ENCODE measurements at regions not wholly inside any gene's neighbourhood (a gene's known extent, or its start where the extent isn't known, plus 50 kb on each side); places are given as distances from the start of the nearest gene placed in this dataset.

- Histone ChIP-seq H3K9me2 (ENCODE audit: insufficient read depth) (no peaks in the 10 kb centered on the region), H3K4me3 (no peak overlapping the region), H3K4me1 (ENCODE audit: insufficient read depth) (peaks cover 18% of the 10 kb centered on the region), H2AFZ (no peak overlapping the region), H3K79me2 (ENCODE audit: insufficient read depth) (no peaks in the 10 kb centered on the region), H4K20me1 (ENCODE audit: insufficient read depth) (no peaks in the 10 kb centered on the region), H3F3A (ENCODE audit: insufficient read depth) (peaks cover 4% of the 10 kb centered on the region; the same call in 1 of the 2 replicates), H3K4me2 (ENCODE audit: unreplicated experiment) (no peak overlapping the region), H3K9me3 (ENCODE audit: low read depth) (no peaks in the 10 kb centered on the region), H3K9ac (no peak overlapping the region), H3K27me3 (replicated peaks; ENCODE audit: insufficient read depth) (no peaks in the 10 kb centered on the region), H3K27ac (no peak overlapping the region), H3K36me3 (ENCODE audit: low read depth) (no peaks in the 10 kb centered on the region)
- DNase-seq: no peak
- TF ChIP-seq EZH2 (IDR thresholded peaks at IDR 0.05; ENCODE audit: insufficient read depth, poor library complexity, severe bottlenecking): no peak
- TF ChIP-seq EZH2phosphoT487 (IDR thresholded peaks at IDR 0.05; ENCODE audit: insufficient read depth, low read depth): no peak
- WGBS, 2 experiments (ENCODE audit: low coverage in 1 of 2, low lambda C conversion rate in 2 of 2, missing lambda C conversion rate in 2 of 2): 95 to 96% methylated on average over 3 of the region's 3 CpGs
- in situ Hi-C loops (cut with MboI): no loop called here
These were observed 148.3 kb downstream of the SEC61B start for GRCh38 chr9:99370376-99370775.

GRCh38 chr9:99371376-99371775, 149.3 kb downstream of the SEC61B start:
- Histone ChIP-seq H3K79me2 (ENCODE audit: insufficient read depth) (no peaks in the 10 kb centered on the region), H3K27me3 (replicated peaks; ENCODE audit: insufficient read depth) (no peaks in the 10 kb centered on the region), H3K4me2 (ENCODE audit: unreplicated experiment) (no peak overlapping the region), H4K20me1 (ENCODE audit: insufficient read depth) (no peaks in the 10 kb centered on the region), H3K9me3 (ENCODE audit: low read depth) (no peaks in the 10 kb centered on the region), H3F3A (ENCODE audit: insufficient read depth) (peaks cover 4% of the 10 kb centered on the region; the same call in 1 of the 2 replicates), H3K36me3 (ENCODE audit: low read depth) (no peaks in the 10 kb centered on the region), H3K9ac (no peak overlapping the region), H3K9me2 (ENCODE audit: insufficient read depth) (no peaks in the 10 kb centered on the region), H3K4me1 (ENCODE audit: insufficient read depth) (peaks cover 23% of the 10 kb centered on the region), H2AFZ (no peak overlapping the region), H3K27ac (no peak overlapping the region), H3K4me3 (no peak overlapping the region)
- WGBS, 2 experiments (ENCODE audit: low coverage in 1 of 2, low lambda C conversion rate in 2 of 2, missing lambda C conversion rate in 2 of 2): 91 to 94% methylated on average over 2 of the region's 2 CpGs
- in situ Hi-C loops (cut with MboI): no loop called here
- TF ChIP-seq EZH2phosphoT487 (IDR thresholded peaks at IDR 0.05; ENCODE audit: insufficient read depth, low read depth): no peak
- TF ChIP-seq EZH2 (IDR thresholded peaks at IDR 0.05; ENCODE audit: insufficient read depth, poor library complexity, severe bottlenecking): no peak
- DNase-seq: no peak

GRCh38 chr9:99373912-99374311, 151.8 kb downstream of the SEC61B start:
- Histone ChIP-seq H3K9ac (no peak overlapping the region), H3K4me1 (ENCODE audit: insufficient read depth) (peaks cover 15% of the 10 kb centered on the region), H3K79me2 (ENCODE audit: insufficient read depth) (no peaks in the 10 kb centered on the region), H3K9me2 (ENCODE audit: insufficient read depth) (no peaks in the 10 kb centered on the region), H3K4me2 (ENCODE audit: unreplicated experiment) (no peak overlapping the region), H3K27ac (no peak overlapping the region), H4K20me1 (ENCODE audit: insufficient read depth) (no peaks in the 10 kb centered on the region), H3K4me3 (no peak overlapping the region), H3K27me3 (replicated peaks; ENCODE audit: insufficient read depth) (no peaks in the 10 kb centered on the region), H2AFZ (no peak overlapping the region), H3K36me3 (ENCODE audit: low read depth) (no peaks in the 10 kb centered on the region), H3K9me3 (ENCODE audit: low read depth) (no peaks in the 10 kb centered on the region), H3F3A (ENCODE audit: insufficient read depth) (no peaks in the 10 kb centered on the region)
- TF ChIP-seq EZH2 (IDR thresholded peaks at IDR 0.05; ENCODE audit: insufficient read depth, poor library complexity, severe bottlenecking): no peak
- no peak for TF ChIP-seq EZH2phosphoT487 (IDR thresholded peaks at IDR 0.05; ENCODE audit: insufficient read depth, low read depth)
- in situ Hi-C loops (cut with MboI): no loop called here
- 75 to 78% methylated on average over 5 of the region's 5 CpGs for WGBS, 2 experiments (ENCODE audit: low coverage in 1 of 2, low lambda C conversion rate in 2 of 2, missing lambda C conversion rate in 2 of 2)
- no peak for DNase-seq

GRCh38 chr9:99374793-99375192, 152.7 kb downstream of the SEC61B start:
- no peaks in the 10 kb centered on the region for H3K9me3 ChIP-seq (ENCODE audit: low read depth)
- no peaks in the 10 kb centered on the region for H3K79me2 ChIP-seq (ENCODE audit: insufficient read depth)
- no peak overlapping the region for H3K4me2 ChIP-seq (ENCODE audit: unreplicated experiment)
- no peaks in the 10 kb centered on the region for H3K9me2 ChIP-seq (ENCODE audit: insufficient read depth)
- H3K27ac ChIP-seq: no peak overlapping the region
- H4K20me1 ChIP-seq (ENCODE audit: insufficient read depth): no peaks in the 10 kb centered on the region
- no peaks in the 10 kb centered on the region for H3F3A ChIP-seq (ENCODE audit: insufficient read depth)
- DNase-seq: no peak
- H3K4me1 ChIP-seq (ENCODE audit: insufficient read depth): peaks cover 12% of the 10 kb centered on the region
- no peak for TF ChIP-seq EZH2 (IDR thresholded peaks at IDR 0.05; ENCODE audit: insufficient read depth, poor library complexity, severe bottlenecking)
- TF ChIP-seq EZH2phosphoT487 (IDR thresholded peaks at IDR 0.05; ENCODE audit: insufficient read depth, low read depth): no peak
- WGBS, 2 experiments (ENCODE audit: low coverage in 1 of 2, low lambda C conversion rate in 2 of 2, missing lambda C conversion rate in 2 of 2): 71 to 80% methylated on average over 1 of the region's 1 CpG
- no peaks in the 10 kb centered on the region for H3K36me3 ChIP-seq (ENCODE audit: low read depth)
- H3K4me3 ChIP-seq: no peak overlapping the region
- no peak overlapping the region for H3K9ac ChIP-seq
- in situ Hi-C loops (cut with MboI): no loop called here
- no peak overlapping the region for H2AFZ ChIP-seq
- H3K27me3 ChIP-seq (replicated peaks; ENCODE audit: insufficient read depth): no peaks in the 10 kb centered on the region

GRCh38 chr9:99375481-99375880, 153.4 kb downstream of the SEC61B start:
- Histone ChIP-seq H2AFZ (no peak overlapping the region), H3F3A (ENCODE audit: insufficient read depth) (no peaks in the 10 kb centered on the region), H3K27me3 (replicated peaks; ENCODE audit: insufficient read depth) (no peaks in the 10 kb centered on the region), H3K4me2 (ENCODE audit: unreplicated experiment) (no peak overlapping the region), H3K9me3 (ENCODE audit: low read depth) (no peaks in the 10 kb centered on the region), H3K4me1 (ENCODE audit: insufficient read depth) (peaks cover 12% of the 10 kb centered on the region), H3K4me3 (no peak overlapping the region), H3K9me2 (ENCODE audit: insufficient read depth) (no peaks in the 10 kb centered on the region), H3K36me3 (ENCODE audit: low read depth) (no peaks in the 10 kb centered on the region), H3K79me2 (ENCODE audit: insufficient read depth) (no peaks in the 10 kb centered on the region), H4K20me1 (ENCODE audit: insufficient read depth) (no peaks in the 10 kb centered on the region), H3K27ac (no peak overlapping the region), H3K9ac (no peak overlapping the region)
- TF ChIP-seq EZH2phosphoT487 (IDR thresholded peaks at IDR 0.05; ENCODE audit: insufficient read depth, low read depth): no peak
- TF ChIP-seq EZH2 (IDR thresholded peaks at IDR 0.05; ENCODE audit: insufficient read depth, poor library complexity, severe bottlenecking): no peak
- in situ Hi-C loops (cut with MboI): no loop called here
- no peak for DNase-seq
- WGBS, 2 experiments (ENCODE audit: low coverage in 1 of 2, low lambda C conversion rate in 2 of 2, missing lambda C conversion rate in 2 of 2): 83 to 91% methylated on average over 3 of the region's 3 CpGs
